Prostate gland (tissue), 2 donors: ENCODE measurements at regions not wholly inside any gene's neighbourhood (a gene's known extent, or its start where the extent isn't known, plus 50 kb on each side); places are given as distances from the start of the nearest gene placed in this dataset.

Experiments
- DNase-seq: peaks from one replicate; pipeline ENCODE4 v3.0.0-alpha.2; 2019; ENCODE audit warnings: low spot score
- H3K27ac ChIP-seq, 2 donors: fragments of 200-600 bp; sonication (generic); 2 replicates each; pipeline ENCODE4 v1.5.1; 2017 to 2019
- H3K27me3 ChIP-seq: fragments of 200-600 bp; sonication (generic); replicated peaks from 2 replicates; pipeline ENCODE4 v1.5.1; 2019; ENCODE audit not compliant: insufficient read depth
- H3K36me3 ChIP-seq, 2 donors: fragments of 200-600 bp; sonication (generic); 1 replicate in 1 of 2; 2 replicates in 1 of 2; pipeline versions ENCODE4 v1.5.1 to v1.8.1; 2017 to 2019
- H3K4me1 ChIP-seq: fragments of 200-600 bp; sonication (generic); replicated peaks from 2 replicates; pipeline ENCODE4 v1.5.1; 2019
- H3K4me3 ChIP-seq, 2 donors: fragments of 200-600 bp; sonication (generic); 2 replicates each; pipeline ENCODE4 v1.5.1; 2017 to 2019
- H3K9me3 ChIP-seq: fragments of 200-600 bp; sonication (generic); 2 replicates; pipeline ENCODE4 v1.5.1; 2017
- POLR2A ChIP-seq: fragments of 450-650 bp; IDR thresholded peaks from one replicate; pipeline ENCODE4 v1.6.1; 2016; ENCODE audit warnings: antibody characterized with exemption, mild to moderate bottlenecking
- POLR2AphosphoS5 ChIP-seq: sonication (generic); formaldehyde crosslinking; IDR thresholded peaks from one replicate; pipeline ENCODE4 v1.6.1; 2017; ENCODE audit warnings: antibody characterized with exemption
- WGBS: methylation state at CpG from one replicate; pipeline ENCODE4 v1.1.5; 2018; 5-methylcytosine and 5-hydroxymethylcytosine counted together
- intact Hi-C: fragments of 100-400 bp; cut with DNase I; formaldehyde crosslinking; loops from one replicate; pipeline ENCODE4 v1.14.2; 2022
- TF ChIP-seq, protein P1 (sequence below), 4 experiments: fragments of 200-600 bp in 2 of 4; fragments of 450-650 bp in 2 of 4; sonication (generic) in 2 of 4; IDR thresholded peaks; 1 replicate in 3 of 4; 2 replicates in 1 of 4; pipeline ENCODE4 v1.5.1; 2016 to 2019; ENCODE audit warnings: antibody characterized with exemption in 4 of 4, mild to moderate bottlenecking in 2 of 4, moderate library complexity in 2 of 4

DNA sequence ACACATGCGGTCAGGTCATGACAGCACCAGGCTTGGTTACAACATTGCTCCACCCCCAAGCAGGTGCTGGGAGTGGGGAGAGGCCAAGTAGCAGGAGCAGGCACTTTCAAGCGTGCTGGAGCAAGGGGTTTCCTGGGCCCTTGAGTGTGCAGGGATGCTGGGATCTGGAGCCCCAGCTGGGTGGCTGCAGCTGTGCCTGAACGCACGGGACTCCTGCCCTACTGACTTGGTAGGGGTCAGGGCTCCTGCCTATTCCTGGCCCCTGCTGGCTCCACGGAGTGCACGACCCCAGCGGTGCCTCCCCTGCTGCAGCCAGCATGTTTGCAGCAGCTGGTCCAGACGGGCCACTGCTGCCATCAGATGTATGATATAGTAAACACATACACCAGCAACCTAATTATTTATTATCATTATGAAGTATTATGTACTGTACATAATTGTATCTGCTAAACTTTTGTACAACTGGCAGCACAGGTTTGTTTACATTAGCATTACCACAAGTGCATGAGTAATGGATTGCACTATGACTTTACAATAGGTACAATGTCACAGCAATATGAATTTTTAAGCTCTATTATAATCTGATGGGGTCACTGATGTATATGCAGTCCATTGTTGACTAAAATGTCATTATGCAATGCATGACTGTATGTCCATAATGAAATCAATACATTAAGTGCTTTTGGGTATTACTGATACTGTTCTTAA is 620.6 kb downstream of the RAPGEF2 start:
- H3K27me3 ChIP-seq: no peaks in the 10 kb centered on the region
- H3K4me3 ChIP-seq: no peak overlapping the region
- TF ChIP-seq POLR2A (no peak), POLR2AphosphoS5 (no peak)
- TF ChIP-seq, protein P1, sequence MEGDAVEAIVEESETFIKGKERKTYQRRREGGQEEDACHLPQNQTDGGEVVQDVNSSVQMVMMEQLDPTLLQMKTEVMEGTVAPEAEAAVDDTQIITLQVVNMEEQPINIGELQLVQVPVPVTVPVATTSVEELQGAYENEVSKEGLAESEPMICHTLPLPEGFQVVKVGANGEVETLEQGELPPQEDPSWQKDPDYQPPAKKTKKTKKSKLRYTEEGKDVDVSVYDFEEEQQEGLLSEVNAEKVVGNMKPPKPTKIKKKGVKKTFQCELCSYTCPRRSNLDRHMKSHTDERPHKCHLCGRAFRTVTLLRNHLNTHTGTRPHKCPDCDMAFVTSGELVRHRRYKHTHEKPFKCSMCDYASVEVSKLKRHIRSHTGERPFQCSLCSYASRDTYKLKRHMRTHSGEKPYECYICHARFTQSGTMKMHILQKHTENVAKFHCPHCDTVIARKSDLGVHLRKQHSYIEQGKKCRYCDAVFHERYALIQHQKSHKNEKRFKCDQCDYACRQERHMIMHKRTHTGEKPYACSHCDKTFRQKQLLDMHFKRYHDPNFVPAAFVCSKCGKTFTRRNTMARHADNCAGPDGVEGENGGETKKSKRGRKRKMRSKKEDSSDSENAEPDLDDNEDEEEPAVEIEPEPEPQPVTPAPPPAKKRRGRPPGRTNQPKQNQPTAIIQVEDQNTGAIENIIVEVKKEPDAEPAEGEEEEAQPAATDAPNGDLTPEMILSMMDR (IDR thresholded peaks at IDR 0.05): no peak
- WGBS: 83% methylated on average over 7 of the region's 8 CpGs
- no peaks in the 10 kb centered on the region for H3K4me1 ChIP-seq
- intact Hi-C loops: no loop called here
- no peaks in the 10 kb centered on the region for H3K9me3 ChIP-seq
- H3K36me3 ChIP-seq: no peaks in the 10 kb centered on the region
- no peak for DNase-seq
- no peak overlapping the region for H3K27ac ChIP-seq

DNA sequence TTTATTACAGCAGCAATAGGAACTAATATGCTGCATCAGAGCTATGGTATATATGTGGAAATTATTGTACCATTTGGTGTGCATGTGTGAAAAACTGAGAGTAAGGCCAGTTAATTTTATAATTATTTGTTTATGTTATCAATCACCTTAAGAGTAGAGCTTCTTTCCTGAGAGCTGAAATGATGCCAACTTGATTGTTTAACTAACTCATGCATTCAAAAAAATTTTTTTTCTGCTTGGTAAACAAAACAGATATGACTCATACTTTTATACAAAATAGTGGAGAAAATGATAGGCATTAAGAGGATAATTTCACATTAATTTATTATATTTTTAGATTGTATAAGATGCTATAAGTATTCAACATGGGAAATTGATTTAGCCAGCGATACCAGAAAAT is 622.7 kb downstream of the RAPGEF2 start:
- H3K4me3 ChIP-seq: no peak overlapping the region
- H3K4me1 ChIP-seq: no peaks in the 10 kb centered on the region
- intact Hi-C loops: no loop called here
- H3K27ac ChIP-seq: no peak overlapping the region
- no peaks in the 10 kb centered on the region for H3K36me3 ChIP-seq
- no peaks in the 10 kb centered on the region for H3K27me3 ChIP-seq
- DNase-seq: no peak
- H3K9me3 ChIP-seq: no peaks in the 10 kb centered on the region
- TF ChIP-seq POLR2AphosphoS5: no peak
- TF ChIP-seq POLR2A: no peak
- TF ChIP-seq, protein P1 (IDR thresholded peaks at IDR 0.05): no peak
- 95% methylated on average over 1 of the region's 1 CpG for WGBS

DNA sequence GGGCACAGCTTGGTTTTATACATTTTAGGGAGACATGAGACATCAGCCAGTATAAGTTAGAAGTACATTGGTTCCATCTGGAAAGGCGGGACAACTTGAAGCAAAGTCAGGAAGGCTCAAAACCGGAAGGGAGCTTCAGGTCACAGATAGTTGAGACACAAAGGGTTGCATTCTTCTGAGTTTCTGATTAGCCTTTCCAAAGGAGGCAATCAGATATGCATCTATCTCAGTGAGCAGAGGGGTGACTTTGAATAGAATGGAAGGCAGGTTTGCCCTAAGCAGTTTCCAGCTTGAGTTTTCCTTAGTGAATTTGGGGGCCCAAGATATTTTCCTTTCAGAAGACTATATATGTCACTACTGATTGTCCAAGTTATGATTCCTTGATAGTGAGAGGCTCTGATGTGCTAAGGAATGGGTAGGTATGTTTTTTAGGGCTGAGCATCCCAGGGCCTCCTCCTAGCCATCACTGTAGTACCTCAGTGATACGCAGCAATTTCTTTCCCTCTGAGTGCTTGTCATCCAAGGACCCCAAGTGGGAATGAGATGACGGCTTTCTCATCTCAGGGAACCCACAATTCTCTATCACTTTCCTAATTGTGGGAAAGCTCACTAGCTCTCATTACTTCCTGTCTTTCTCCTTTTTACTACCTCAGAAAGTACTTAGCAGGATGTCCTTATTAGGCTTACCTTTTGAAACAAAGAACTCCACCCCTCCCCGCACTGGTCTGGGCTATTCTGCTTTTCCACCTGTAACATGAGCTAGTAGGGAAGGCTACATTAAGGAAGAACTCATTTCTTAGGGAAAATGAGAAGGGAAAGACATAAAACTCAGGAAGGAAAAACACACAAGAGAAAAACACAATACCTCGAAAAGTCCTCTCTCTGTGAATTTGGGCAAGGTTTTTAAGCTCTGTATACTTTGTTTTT is 632.7 kb downstream of the RAPGEF2 start:
- no peaks in the 10 kb centered on the region for H3K9me3 ChIP-seq
- intact Hi-C loops: no loop called here
- H3K36me3 ChIP-seq: no peaks in the 10 kb centered on the region
- no peaks in the 10 kb centered on the region for H3K4me1 ChIP-seq
- TF ChIP-seq POLR2A: no peak
- TF ChIP-seq POLR2AphosphoS5: no peak
- TF ChIP-seq, protein P1 (IDR thresholded peaks at IDR 0.05): no peak
- 76% methylated on average over 6 of the region's 6 CpGs for WGBS
- H3K4me3 ChIP-seq: no peak overlapping the region
- no peak for DNase-seq
- H3K27ac ChIP-seq: no peak overlapping the region
- H3K27me3 ChIP-seq: no peaks in the 10 kb centered on the region

DNA sequence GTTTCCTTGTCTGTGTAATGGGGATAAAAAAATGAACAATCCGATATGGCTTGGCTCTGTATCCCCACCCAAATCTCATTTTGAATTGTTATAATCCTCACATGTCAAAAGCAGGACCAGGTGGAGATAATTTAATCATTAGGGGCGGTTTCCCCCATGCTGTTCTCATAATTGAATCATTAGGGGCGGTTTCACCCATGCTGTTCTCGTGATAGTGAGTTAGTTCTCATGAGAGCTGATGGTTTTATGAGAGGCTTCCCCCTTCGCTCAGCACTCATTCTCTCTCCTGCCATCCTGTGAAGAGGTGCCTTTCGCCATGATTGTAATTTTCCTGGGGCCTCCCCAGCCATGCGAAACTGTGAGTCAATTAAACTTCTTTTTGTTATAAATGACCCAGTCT is 633.5 kb downstream of the RAPGEF2 start:
- no peak overlapping the region for H3K27ac ChIP-seq
- WGBS: 73% methylated on average over 7 of the region's 7 CpGs
- intact Hi-C loops: no loop called here

More for the DNA sequence above, 633.5 kb downstream of the RAPGEF2 start:
- DNase-seq: no peak
- H3K9me3 ChIP-seq: no peaks in the 10 kb centered on the region
- no peaks in the 10 kb centered on the region for H3K4me1 ChIP-seq
- TF ChIP-seq, protein P1 (IDR thresholded peaks at IDR 0.05): no peak
- TF ChIP-seq POLR2A (no peak), POLR2AphosphoS5 (no peak)
- H3K4me3 ChIP-seq: no peak overlapping the region
- H3K36me3 ChIP-seq: no peaks in the 10 kb centered on the region
- H3K27me3 ChIP-seq: no peaks in the 10 kb centered on the region
